DMS 273 (cell line): ENCODE measurements at regions not wholly inside any gene's neighbourhood (a gene's known extent, or its start where the extent isn't known, plus 50 kb on each side); places are given as distances from the start of the nearest gene placed in this dataset.

ENCODE experiments used
- DNase-seq: peaks from one replicate; lab custom pipeline; 2025; ENCODE audit not compliant: unreplicated experiment; lab: John Stamatoyannopoulos, UW

DNA sequence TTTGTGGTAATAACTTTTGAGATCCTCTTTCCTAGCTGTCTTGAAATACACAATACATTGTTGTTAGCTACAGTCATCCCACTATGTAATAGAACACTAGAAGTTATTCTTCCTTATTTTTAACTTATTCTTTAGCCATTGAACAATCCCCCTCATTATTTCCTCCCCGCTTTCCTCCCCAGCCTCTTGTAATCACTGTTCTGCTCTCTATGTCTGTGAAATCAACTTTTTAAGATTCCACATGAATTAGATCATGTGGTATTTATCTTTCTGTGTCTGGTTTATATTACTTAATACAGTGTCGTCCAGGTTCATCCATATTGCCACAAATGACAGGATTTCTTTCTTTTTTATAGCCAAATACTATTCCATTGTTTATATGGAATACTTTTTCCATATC is 72.9 kb downstream of the SLC10A2 start:
- no peak for DNase-seq

DNA sequence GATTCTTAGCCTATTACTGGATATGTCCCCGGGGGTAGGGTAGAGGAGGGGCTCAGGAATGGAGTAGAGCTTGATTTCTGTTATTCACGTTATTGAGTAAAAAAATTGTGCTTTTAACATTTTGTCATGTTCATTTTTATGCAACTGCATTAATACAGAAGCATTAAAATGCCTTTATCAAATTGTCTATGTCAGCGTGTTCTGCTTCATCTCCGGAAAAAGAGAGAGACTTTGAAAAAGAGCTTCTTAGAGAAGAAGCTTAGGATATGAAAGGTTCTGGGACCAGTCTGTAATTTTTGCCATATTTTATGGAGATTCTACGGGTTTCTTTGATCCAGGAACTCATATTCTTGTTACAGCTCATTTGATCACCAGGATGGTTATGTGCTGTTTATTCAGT is 82.0 kb downstream of the SLC10A2 start:
- no peak for DNase-seq

GRCh38 chr13:102983496-102983895 is 82.7 kb downstream of the SLC10A2 start:
- DNase-seq: no peak

- no peak for DNase-seq
These were observed 85.8 kb downstream of the SLC10A2 start for GRCh38 chr13:102980331-102980982.

DNA sequence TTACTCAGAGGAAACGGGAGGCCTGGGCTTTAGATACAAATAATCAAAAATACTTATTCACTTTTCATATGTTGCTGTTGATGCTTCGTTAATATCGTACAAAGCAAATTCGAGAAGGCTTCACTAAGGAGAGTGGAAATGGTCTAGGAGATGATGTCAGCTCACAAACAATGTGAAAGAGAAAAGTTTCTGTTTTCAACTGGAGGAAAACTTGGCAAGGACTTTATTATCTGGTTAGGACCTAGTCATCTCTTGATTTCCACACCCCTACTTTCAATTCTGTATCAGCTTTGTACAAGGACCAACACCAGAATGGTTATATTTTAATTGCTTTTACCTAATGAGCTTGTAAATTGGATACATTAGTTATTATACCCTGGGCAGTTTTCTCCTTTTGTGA is 88.0 kb downstream of the SLC10A2 start:
- no peak for DNase-seq

GRCh38 chr13:102977471-102977870 is 88.7 kb downstream of the SLC10A2 start:
- no peak for DNase-seq

DNA sequence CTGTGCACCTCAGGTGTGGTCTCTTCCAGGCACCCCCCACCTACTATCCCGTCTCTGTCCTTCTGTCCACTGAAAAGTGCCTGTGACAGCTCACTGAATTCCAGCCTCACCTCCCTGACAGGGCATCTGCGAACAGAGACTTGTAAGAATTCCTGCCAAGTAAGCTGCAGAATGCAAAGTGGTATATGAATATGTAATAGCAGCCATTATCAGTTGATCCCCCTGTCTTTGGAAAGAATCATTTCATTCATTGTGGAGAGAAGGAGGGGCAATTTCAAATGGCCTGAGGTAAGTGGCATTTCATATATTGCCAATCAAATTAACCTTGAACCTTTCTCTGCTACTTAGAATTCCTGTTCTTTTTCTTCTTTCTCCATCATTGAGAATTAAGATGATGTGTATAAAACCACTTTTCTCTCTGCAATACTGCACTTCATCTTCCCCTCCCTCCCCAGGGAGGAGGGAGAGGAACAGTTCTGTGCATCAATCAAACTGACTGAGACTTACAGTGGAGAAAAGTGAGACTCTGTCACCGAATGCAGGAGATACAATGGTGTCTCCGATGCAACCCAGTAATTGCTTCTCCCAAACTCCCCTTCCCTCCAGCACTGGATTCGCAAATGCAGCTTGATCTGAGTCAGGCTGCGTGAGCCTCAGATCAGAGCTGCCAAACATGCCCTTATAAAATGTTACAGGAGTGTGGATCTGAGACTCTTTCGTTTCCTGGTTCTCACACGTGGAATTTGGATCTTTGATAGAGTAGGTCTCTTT is 91.7 kb downstream of the SLC10A2 start:
- no peak for DNase-seq

DNA sequence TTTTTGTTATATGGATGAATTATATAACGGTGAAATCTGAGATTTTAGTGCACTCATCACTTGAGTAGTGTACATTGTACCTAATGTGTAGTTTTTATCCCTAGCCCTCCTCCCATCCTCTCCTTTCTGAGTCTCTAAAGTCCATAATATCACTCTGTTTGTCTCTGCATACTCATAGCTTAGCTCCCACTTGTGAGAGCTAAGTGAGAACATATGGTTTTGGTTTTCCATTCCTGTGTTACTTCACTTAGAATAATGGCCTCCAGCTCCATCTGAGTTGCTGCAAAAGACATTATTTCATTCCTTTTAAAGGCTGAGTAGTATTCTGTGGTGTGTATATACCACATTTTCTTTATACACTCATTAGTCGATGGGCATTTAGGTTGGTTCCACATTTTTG is 94.0 kb downstream of the SLC10A2 start:
- no peak for DNase-seq

DNA sequence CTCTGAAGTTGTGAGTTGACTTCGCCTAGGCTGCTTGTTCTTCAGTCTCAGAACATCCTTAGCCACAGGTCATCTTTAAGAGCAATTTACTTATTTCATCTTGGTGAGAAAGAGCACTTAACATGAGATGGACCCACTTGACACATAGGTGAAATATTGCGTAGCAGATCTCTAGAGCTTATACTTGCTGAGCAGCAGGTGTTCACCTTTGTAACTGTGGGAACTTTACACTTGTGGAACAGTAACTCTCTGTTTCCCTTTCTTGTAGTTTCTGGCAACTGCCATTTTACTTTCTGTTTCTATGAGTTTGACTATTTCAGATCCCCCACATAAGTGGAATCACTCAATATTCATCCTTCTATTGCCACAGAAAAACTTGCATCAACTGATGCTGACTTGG is 95.7 kb downstream of the SLC10A2 start:
- no peak for DNase-seq

- DNase-seq: no peak
These were observed 97.5 kb downstream of the SLC10A2 start for GRCh38 chr13:102968572-102969228.

DNA sequence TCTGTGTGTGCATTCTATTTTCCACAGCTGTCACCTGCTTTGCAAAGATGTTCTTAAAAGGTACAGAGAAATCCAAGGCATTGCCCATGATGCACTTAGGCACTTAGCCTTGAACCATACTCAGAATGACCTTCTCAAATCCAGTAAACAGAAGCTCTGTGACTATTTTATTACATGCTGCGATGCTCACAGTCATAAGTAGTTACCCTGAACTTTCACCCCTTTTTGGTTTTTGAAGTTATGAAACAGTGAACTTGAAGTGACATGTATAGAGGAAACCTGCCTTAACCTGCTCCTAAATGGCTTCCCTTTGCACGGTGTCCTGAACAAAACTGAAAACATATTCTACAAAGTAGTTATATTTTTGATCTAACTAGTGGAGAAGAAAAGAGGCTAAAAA is 100.4 kb downstream of the SLC10A2 start:
- DNase-seq: no peak

GRCh38 chr13:102962430-102962829 is 103.8 kb downstream of the SLC10A2 start:
- no peak for DNase-seq

DNA sequence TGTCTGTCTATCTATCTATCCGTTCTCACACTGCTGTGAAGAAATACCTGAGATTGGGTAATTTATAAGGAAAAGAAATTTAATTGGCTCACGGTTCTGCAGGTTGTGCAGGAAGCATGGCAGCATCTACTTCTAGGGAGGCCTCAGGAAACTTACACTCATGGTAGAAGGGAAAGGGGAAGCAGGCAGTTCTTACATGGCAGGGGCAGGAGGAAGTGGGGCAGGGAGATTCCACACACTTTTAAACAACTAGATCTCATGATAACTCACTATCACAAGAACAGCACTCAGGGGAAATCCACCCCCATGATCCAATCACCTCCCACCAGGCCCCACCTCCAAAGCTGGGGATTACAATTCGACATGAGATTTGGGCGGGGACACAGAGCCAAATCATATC is 105.3 kb downstream of the SLC10A2 start:
- no peak for DNase-seq

DNA sequence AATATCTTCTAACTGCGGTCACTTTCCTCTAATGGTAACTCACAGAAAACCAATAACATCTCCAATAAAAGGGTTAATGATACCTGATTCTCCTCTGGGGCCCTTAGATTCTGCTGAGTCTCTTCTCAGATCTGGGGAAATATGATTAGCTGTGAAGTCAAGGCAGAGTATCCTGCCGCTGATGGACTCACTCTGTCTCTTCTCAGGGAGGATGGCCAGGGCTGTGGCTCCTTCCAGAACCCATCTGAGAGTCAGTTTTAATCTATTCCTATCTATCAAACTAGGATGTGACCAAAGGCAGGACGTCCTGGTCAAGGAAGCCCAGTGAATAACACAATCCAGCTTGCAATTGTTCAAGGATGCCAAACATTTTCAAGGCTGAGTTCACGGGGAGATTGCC is 109.8 kb downstream of the SLC10A2 start:
- DNase-seq: no peak

GRCh38 chr13:102954350-102954749 is 108.5 kb downstream of the ERCC5 start:
- DNase-seq: no peak

- DNase-seq: no peak
These were observed 106.0 kb downstream of the ERCC5 start for GRCh38 chr13:102951808-102952207.

DNA sequence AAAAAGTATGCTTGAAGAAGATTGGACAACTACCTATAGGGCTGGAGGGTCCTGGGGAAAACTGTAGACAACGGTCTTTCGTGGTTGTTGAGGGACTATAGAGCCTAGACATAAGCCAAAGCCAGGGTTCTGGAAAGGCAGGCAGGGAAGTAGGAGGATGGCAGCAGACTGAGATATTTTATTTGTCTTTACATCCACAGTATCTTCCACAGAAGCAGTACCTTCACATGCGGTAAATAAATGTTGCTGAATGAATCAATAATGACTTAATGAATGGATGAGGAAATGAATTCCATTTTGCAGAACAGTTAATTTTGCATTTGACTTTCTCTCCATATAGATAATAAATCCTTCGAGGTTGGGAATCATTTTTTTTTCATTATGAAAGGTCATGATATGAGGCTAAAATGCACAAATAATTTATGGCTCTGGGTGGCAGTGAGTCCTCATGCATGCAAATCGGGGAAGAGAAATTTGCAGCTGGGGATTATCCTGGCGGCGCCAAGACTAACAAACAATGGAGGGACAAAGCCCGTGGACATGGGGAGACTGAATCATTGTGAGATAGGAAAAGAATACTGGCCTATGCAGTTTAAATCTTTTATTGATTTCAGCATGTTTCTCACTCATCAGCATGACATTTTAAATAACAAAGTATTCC is 102.0 kb downstream of the ERCC5 start:
- DNase-seq: peak; percentile 2

GRCh38 chr13:102945886-102946285 is 100.1 kb downstream of the ERCC5 start:
- DNase-seq: no peak

GRCh38 chr13:102945324-102945815 is 99.5 kb downstream of the ERCC5 start:
- no peak for DNase-seq

GRCh38 chr13:102944821-102945220 is 99.0 kb downstream of the ERCC5 start:
- DNase-seq: no peak

GRCh38 chr13:102940770-102941169 is 94.9 kb downstream of the ERCC5 start:
- no peak for DNase-seq

DNA sequence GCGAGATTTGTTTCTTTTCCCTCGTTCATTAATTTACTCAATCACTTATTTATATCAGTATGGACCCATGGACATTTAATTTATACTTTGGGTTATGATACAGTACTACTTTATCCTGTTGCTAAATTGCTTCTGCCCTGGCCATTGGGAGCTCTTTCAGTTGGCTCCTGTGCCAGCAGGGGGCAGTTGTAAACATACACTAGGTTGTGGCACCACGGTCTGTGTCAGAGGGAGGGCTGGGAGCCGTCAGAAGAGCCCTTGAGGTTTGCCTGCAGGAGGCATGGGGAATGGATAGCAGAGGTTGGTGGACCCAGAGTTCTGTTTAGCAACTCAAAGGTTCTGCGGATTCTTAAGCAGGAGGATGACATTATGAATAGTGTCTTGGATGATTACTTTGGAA is 94.3 kb downstream of the ERCC5 start:
- DNase-seq: peak; percentile 15
